ENCODE measurements at regions not wholly inside any gene's neighbourhood (a gene's known extent, or its start where the extent isn't known, plus 50 kb on each side); places are given as distances from the start of the nearest gene placed in this dataset.
"Not testable (repeated sequence)": the region's sequence is repeated elsewhere in the genome, so short reads cannot be mapped to it uniquely, and the experiment has no call there.

DNA sequence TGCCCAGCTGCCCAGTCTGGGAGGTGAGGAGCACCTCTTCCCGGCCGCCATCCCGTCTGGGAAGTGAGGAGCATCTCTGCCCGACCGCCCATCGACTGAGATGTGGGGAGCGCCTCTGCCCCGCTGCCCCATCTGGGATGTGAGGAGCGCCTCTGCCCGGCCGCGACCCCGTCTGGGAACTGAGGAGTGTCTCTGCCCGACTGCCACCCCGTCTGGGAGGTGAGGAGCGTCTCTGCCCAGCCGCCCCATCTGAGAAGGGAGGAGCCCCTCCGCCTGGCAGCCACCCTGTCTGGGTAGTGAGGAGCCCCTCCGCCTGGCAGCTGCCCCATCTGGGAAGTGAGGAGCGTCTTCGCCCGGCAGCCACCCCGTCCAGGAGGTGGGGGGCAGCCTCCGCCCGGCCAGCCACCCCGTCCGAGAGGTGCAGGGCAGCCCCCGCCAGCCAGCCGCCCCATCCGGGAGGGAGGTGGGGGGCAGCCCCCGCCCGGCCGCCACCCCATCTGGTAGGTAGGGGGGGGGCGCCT is 361.4 kb downstream of the ZBBX start:
- H3K36me3 ChIP-seq (ENCODE audit: control insufficient read depth, insufficient read depth, low read length); H3K4me3 ChIP-seq (replicated peaks in 1 of 4; ENCODE audit: control extremely low read depth in 1 of 4, insufficient read depth in 1 of 4, low read depth in 3 of 4, low read length in 4 of 4); H3K27me3 ChIP-seq (ENCODE audit: control insufficient read depth, insufficient read depth, low read length); H3K4me1 ChIP-seq (ENCODE audit: control insufficient read depth, extremely low read depth, insufficient read depth, low read length); H4K20me1 ChIP-seq (ENCODE audit: control insufficient read depth, extremely low read depth, insufficient read depth, low read length); DNase-seq (ENCODE audit: low read depth in 2 of 2); H3K9me3 ChIP-seq (ENCODE audit: control insufficient read depth, insufficient read depth, low read depth, low read length); H2AFZ ChIP-seq (ENCODE audit: low read length); H3K4me2 ChIP-seq (ENCODE audit: extremely low read depth, insufficient read depth, low read length); H3K79me2 ChIP-seq (ENCODE audit: control insufficient read depth, insufficient read depth, low read length); H3K9ac ChIP-seq (ENCODE audit: insufficient read depth, low read length); H3K27ac ChIP-seq (ENCODE audit: insufficient read depth, low read length): not testable (repeated sequence)

DNA sequence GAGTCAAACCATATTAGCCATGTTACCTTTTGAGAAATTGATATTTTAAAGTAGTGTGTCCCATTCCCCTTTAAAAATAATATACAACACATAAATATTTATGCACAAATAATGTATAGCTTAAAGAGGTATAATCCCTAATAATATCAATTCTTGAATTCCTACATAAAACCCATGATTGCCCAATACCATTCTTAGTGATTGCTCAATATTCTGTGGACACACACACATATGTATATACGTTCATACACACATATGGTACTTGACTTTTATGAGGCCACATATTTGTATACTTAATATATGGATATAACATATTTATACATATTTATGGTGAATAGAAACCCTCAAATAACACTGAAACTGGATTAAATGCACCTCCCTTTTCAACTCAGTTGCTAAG is 367.4 kb downstream of the ZBBX start:
- Histone ChIP-seq H3K4me3 (replicated peaks in 1 of 4; ENCODE audit: control extremely low read depth in 1 of 4, insufficient read depth in 1 of 4, low read depth in 3 of 4, low read length in 4 of 4) (no peak overlapping the region), H3K4me2 (ENCODE audit: extremely low read depth, insufficient read depth, low read length) (no peak overlapping the region), H3K27ac (ENCODE audit: insufficient read depth, low read length) (no peak overlapping the region), H3K9ac (ENCODE audit: insufficient read depth, low read length) (no peak overlapping the region), H3K36me3 (ENCODE audit: control insufficient read depth, insufficient read depth, low read length) (no peaks in the 10 kb centered on the region), H3K9me3 (ENCODE audit: control insufficient read depth, insufficient read depth, low read depth, low read length) (no peaks in the 10 kb centered on the region), H3K4me1 (ENCODE audit: control insufficient read depth, extremely low read depth, insufficient read depth, low read length) (no peaks in the 10 kb centered on the region), H3K27me3 (ENCODE audit: control insufficient read depth, insufficient read depth, low read length) (no peaks in the 10 kb centered on the region), H2AFZ (ENCODE audit: low read length) (no peak overlapping the region), H4K20me1 (ENCODE audit: control insufficient read depth, extremely low read depth, insufficient read depth, low read length) (no peaks in the 10 kb centered on the region), H3K79me2 (ENCODE audit: control insufficient read depth, insufficient read depth, low read length) (no peaks in the 10 kb centered on the region)
- TF ChIP-seq, protein P1, sequence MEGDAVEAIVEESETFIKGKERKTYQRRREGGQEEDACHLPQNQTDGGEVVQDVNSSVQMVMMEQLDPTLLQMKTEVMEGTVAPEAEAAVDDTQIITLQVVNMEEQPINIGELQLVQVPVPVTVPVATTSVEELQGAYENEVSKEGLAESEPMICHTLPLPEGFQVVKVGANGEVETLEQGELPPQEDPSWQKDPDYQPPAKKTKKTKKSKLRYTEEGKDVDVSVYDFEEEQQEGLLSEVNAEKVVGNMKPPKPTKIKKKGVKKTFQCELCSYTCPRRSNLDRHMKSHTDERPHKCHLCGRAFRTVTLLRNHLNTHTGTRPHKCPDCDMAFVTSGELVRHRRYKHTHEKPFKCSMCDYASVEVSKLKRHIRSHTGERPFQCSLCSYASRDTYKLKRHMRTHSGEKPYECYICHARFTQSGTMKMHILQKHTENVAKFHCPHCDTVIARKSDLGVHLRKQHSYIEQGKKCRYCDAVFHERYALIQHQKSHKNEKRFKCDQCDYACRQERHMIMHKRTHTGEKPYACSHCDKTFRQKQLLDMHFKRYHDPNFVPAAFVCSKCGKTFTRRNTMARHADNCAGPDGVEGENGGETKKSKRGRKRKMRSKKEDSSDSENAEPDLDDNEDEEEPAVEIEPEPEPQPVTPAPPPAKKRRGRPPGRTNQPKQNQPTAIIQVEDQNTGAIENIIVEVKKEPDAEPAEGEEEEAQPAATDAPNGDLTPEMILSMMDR (conservative IDR thresholded peaks at IDR 0.05 in 1 of 2, IDR thresholded peaks at IDR 0.05 in 1 of 2; ENCODE audit: low read depth in 1 of 2, low read length in 2 of 2) = no peak
- no peak for TF ChIP-seq EZH2 (IDR thresholded peaks at IDR 0.05; ENCODE audit: low read length, missing control alignments)
- DNase-seq (ENCODE audit: low read depth in 2 of 2) = no peak

DNA sequence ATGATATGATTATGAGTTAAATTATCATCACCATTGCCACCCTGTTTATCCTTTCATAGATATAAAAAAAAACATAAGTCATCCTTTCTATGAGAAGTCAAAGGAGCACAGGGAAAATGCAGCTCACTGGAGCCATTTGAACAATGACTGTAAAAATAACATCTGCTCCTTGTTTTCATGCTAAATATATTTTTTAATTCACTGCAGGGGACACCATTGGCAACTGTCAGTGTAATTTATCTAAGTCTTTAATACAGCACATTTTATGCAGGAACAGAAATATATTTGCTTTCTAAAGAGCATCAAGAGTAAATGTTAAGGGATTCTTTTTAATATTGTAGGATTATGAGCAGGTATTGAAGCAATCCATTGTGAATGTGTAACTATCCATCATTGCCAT is 371.3 kb downstream of the ZBBX start:
- TF ChIP-seq EZH2 (IDR thresholded peaks at IDR 0.05; ENCODE audit: low read length, missing control alignments) = no peak
- TF ChIP-seq, protein P1 (conservative IDR thresholded peaks at IDR 0.05 in 1 of 2, IDR thresholded peaks at IDR 0.05 in 1 of 2; ENCODE audit: low read depth in 1 of 2, low read length in 2 of 2) = no peak
- Histone ChIP-seq H3K36me3 (ENCODE audit: control insufficient read depth, insufficient read depth, low read length) (no peaks in the 10 kb centered on the region), H3K9me3 (ENCODE audit: control insufficient read depth, insufficient read depth, low read depth, low read length) (no peaks in the 10 kb centered on the region), H3K27me3 (ENCODE audit: control insufficient read depth, insufficient read depth, low read length) (no peaks in the 10 kb centered on the region), H4K20me1 (ENCODE audit: control insufficient read depth, extremely low read depth, insufficient read depth, low read length) (no peaks in the 10 kb centered on the region), H3K27ac (ENCODE audit: insufficient read depth, low read length) (no peak overlapping the region), H2AFZ (ENCODE audit: low read length) (no peak overlapping the region), H3K4me2 (ENCODE audit: extremely low read depth, insufficient read depth, low read length) (no peak overlapping the region), H3K4me3 (replicated peaks in 1 of 4; ENCODE audit: control extremely low read depth in 1 of 4, insufficient read depth in 1 of 4, low read depth in 3 of 4, low read length in 4 of 4) (no peak overlapping the region), H3K9ac (ENCODE audit: insufficient read depth, low read length) (no peak overlapping the region), H3K4me1 (ENCODE audit: control insufficient read depth, extremely low read depth, insufficient read depth, low read length) (no peaks in the 10 kb centered on the region), H3K79me2 (ENCODE audit: control insufficient read depth, insufficient read depth, low read length) (no peaks in the 10 kb centered on the region)
- no peak for DNase-seq (ENCODE audit: low read depth in 2 of 2)
